OCI-LY3 (cell line): ENCODE measurements at regions not wholly inside any gene's neighbourhood (a gene's known extent, or its start where the extent isn't known, plus 50 kb on each side); places are given as distances from the start of the nearest gene placed in this dataset.
"Not testable (repeated sequence)": the region's sequence is repeated elsewhere in the genome, so short reads cannot be mapped to it uniquely, and the experiment has no call there.

Experiments
- H2AFZ ChIP-seq: fragments of 200-600, 300-600 bp; shearing (Covaris generic); 2 replicates; pipeline ENCODE4 v1.6.0; 2014; ENCODE audit warnings: antibody characterized with exemption, low read depth, low read length
- H3K27ac ChIP-seq: fragments of 200-600, 300-600 bp; sonication (generic); 2 replicates; pipeline ENCODE4 v1.5.1; 2014; ENCODE audit warnings: mild to moderate bottlenecking, low read length, moderate library complexity, mixed read lengths
- H3K27me3 ChIP-seq: fragments of 200-600, 300-600 bp; sonication (generic); 2 replicates; pipeline ENCODE4 v1.6.1; 2014; ENCODE audit warnings: low read depth, low read length, mixed read lengths
- H3K36me3 ChIP-seq: fragments of 200-600, 300-600 bp; sonication (generic); replicated peaks from 2 replicates; pipeline ENCODE3; 2014; ENCODE audit warnings: low read depth, low read length, mixed read lengths
- H3K4me1 ChIP-seq: fragments of 300-600, 200-600 bp; sonication (generic); 2 replicates; pipeline ENCODE4 v1.6.1; 2014; ENCODE audit warnings: low read length, mixed read lengths
- H3K4me2 ChIP-seq: fragments of 200-600, 300-600 bp; sonication (generic); 2 replicates; pipeline ENCODE4 v1.6.1; 2014; ENCODE audit warnings: low read length, mixed read lengths
- H3K4me3 ChIP-seq: fragments of 300-600, 200-600 bp; sonication (generic); 2 replicates; pipeline ENCODE4 v1.5.1; 2014; ENCODE audit warnings: antibody characterized with exemption, mild to moderate bottlenecking, low read length, moderate library complexity
- H3K79me2 ChIP-seq: fragments of 300-600, 200-600 bp; shearing (Covaris generic); 2 replicates; pipeline ENCODE4 v1.6.1; 2014; ENCODE audit warnings: mild to moderate bottlenecking, low read length, mixed read lengths
- H3K9ac ChIP-seq: fragments of 300-600, 200-600 bp; shearing (Covaris generic); 2 replicates; pipeline ENCODE4 v1.6.0; 2014; ENCODE audit warnings: mild to moderate bottlenecking, low read length, moderate library complexity
- H3K9me3 ChIP-seq: fragments of 200-600, 300-600 bp; shearing (Covaris generic); 2 replicates; pipeline ENCODE4 v1.6.1; 2014; ENCODE audit warnings: low read length, mixed read lengths; ENCODE audit not compliant: insufficient read depth
- H4K20me1 ChIP-seq: fragments of 200-600, 300-600 bp; sonication (generic); 2 replicates; pipeline ENCODE4 v1.6.1; 2016; ENCODE audit warnings: low read length, mixed read lengths; ENCODE audit not compliant: insufficient read depth
- EZH2phosphoT487 ChIP-seq: fragments of 200-600 bp; shearing (Covaris generic); IDR thresholded peaks from 2 replicates; pipeline ENCODE4 v1.6.1; 2018; ENCODE audit warnings: antibody characterized with exemption, mixed run types, low read depth
- TF ChIP-seq, protein P1 (sequence below): fragments of 200-600, 300-600 bp; sonication (generic); IDR thresholded peaks from 2 replicates; pipeline ENCODE4 v1.5.1; 2014; ENCODE audit warnings: antibody characterized with exemption, low read length, low read depth

DNA sequence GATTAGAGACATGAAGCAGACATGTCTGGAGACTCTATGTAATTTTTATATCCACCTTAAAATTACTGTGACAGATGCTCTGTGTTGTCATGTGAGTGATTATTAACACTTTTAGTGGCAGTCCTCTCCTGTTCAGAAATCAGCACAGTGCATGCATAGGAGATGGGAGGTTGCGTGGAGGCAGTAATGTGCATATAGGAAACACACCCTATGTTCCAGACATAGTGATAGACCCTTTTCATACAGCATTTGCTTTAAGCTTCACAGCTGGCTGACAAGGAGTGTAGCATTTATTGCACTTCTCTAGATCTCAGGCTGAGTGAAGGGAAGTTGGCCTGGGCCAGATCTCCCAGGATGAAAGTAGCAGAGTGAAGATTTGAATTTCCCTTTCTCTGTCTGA is 102.3 kb upstream of the SYN3 start:
- TF ChIP-seq EZH2phosphoT487, result no peak
- Histone ChIP-seq H3K9ac (no peak overlapping the region), H3K27me3 (peaks cover 27% of the 10 kb centered on the region), H3K4me2 (no peak overlapping the region), H3K79me2 (no peaks in the 10 kb centered on the region), H2AFZ (no peak overlapping the region), H3K9me3 (no peaks in the 10 kb centered on the region), H3K36me3 (no peaks in the 10 kb centered on the region), H3K4me3 (no peak overlapping the region), H3K4me1 (no peaks in the 10 kb centered on the region), H4K20me1 (no peaks in the 10 kb centered on the region), H3K27ac (no peak overlapping the region)

DNA sequence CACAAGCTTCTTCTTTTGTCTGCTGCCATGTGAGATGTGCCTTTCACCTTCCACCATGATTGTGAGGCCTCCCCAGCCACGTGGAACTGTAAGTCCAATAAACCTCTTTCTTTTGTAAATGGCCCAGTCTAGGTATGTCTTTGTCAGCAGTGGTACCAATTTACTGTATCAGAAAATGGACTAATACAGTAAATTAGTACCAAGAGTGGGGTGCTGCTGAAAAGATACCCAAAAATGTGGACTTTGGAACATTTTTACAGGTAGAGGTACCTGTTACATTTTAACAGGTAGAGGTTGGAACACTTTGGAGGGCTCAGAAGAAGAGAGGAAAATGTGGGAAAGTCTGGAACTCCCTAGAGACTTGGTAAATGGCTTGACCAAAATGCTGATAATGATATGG is 96.8 kb upstream of the SYN3 start:
- not testable (repeated sequence) for H3K27me3 ChIP-seq, H3K4me3 ChIP-seq, H3K9me3 ChIP-seq, H3K4me1 ChIP-seq, H3K36me3 ChIP-seq, H4K20me1 ChIP-seq, H3K79me2 ChIP-seq, H3K27ac ChIP-seq, H3K9ac ChIP-seq, H3K4me2 ChIP-seq, H2AFZ ChIP-seq

DNA sequence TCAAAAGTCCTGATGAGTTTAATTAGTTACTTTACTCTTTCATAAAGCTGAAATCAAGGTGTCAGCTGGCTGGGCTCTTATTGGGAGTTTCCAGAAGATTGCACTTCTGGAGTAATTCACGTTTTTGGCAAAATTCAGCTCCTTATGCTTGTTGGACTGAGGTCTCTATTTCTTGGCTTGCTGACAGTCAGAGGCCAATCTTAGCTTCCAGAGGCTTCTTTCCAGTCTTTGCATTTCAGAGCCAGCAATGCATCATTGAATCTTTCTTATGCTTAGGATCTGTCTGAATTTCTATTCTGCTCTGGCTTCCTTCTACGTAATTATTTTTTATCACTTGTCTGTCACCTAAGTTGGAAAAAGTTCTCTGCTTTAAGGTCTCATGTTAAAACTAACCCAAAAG is 91.4 kb upstream of the SYN3 start:
- Histone ChIP-seq H3K4me1 (no peaks in the 10 kb centered on the region), H3K36me3 (no peaks in the 10 kb centered on the region), H4K20me1 (no peaks in the 10 kb centered on the region), H3K4me2 (no peak overlapping the region), H3K27ac (no peak overlapping the region), H3K79me2 (no peaks in the 10 kb centered on the region), H3K9ac (no peak overlapping the region), H3K4me3 (no peak overlapping the region), H3K27me3 (no peaks in the 10 kb centered on the region), H2AFZ (no peak overlapping the region), H3K9me3 (no peaks in the 10 kb centered on the region)
- TF ChIP-seq, protein P1, sequence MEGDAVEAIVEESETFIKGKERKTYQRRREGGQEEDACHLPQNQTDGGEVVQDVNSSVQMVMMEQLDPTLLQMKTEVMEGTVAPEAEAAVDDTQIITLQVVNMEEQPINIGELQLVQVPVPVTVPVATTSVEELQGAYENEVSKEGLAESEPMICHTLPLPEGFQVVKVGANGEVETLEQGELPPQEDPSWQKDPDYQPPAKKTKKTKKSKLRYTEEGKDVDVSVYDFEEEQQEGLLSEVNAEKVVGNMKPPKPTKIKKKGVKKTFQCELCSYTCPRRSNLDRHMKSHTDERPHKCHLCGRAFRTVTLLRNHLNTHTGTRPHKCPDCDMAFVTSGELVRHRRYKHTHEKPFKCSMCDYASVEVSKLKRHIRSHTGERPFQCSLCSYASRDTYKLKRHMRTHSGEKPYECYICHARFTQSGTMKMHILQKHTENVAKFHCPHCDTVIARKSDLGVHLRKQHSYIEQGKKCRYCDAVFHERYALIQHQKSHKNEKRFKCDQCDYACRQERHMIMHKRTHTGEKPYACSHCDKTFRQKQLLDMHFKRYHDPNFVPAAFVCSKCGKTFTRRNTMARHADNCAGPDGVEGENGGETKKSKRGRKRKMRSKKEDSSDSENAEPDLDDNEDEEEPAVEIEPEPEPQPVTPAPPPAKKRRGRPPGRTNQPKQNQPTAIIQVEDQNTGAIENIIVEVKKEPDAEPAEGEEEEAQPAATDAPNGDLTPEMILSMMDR, result no peak
- TF ChIP-seq EZH2phosphoT487, result no peak

DNA sequence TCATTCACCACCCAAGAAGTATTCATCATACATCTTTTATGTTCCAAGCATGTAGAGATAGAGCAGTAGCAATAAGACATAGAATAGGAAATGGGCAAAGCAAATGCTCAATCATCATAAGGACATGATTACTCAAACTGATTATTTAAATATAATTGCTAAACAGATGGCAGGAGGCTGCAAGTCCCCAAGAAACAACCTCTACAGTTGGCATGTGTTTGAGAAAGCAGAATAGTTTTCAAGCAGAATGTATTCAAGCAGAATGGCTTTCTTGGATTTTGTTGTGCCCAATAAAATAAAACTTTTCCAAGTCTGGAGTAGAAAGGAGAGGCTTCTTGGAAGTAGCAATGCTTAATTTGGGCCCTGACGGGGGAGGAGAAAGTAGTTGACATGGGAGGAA is 86.5 kb upstream of the SYN3 start:
- Histone ChIP-seq H3K27ac (no peak overlapping the region), H3K79me2 (no peaks in the 10 kb centered on the region), H3K4me3 (no peak overlapping the region), H3K4me1 (no peaks in the 10 kb centered on the region), H4K20me1 (no peaks in the 10 kb centered on the region), H3K9ac (no peak overlapping the region), H3K36me3 (no peaks in the 10 kb centered on the region), H2AFZ (no peak overlapping the region), H3K9me3 (no peaks in the 10 kb centered on the region), H3K4me2 (no peak overlapping the region), H3K27me3 (peaks cover 4% of the 10 kb centered on the region; the same call in 1 of the 2 replicates)
- no peak for TF ChIP-seq EZH2phosphoT487

DNA sequence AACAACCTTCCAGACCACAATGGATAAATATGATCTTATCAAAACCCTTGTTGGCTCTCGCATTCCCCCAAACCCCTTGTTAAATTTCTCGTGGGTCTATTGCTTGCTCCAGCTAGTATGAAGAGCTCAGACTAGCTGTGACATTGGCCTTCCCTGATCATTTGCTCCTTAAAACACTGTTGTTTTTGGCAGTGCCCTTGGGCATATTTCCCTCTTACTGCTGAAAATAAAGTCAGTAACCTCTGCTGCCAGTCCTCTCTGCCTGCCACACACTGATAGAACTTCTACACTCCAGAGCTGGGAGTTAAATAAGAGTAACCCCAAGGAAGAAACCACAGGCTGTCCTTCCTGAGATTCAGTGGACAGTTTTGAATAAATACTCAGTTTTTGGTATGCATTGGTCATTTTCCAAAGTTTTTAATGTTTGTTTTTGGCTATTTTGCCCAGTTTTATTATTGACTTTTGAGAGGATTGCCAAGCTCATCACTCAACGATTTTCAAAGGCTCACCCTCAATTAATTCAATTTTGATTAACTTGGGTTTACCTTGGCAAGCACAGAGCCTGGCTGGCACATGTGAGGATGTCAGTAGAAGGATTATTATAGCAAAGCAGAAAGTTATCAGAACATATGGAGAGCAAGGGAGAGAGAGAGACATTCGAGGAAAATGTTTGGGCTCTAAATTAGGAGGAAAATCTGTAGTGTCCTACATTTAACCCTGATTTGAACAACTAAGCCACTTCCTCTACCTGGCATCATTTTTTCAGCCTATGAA is 84.3 kb upstream of the SYN3 start:
- H3K4me3 ChIP-seq, result no peak overlapping the region
- no peaks in the 10 kb centered on the region for H3K79me2 ChIP-seq
- H3K36me3 ChIP-seq, result no peaks in the 10 kb centered on the region
- H3K27ac ChIP-seq, result no peak overlapping the region
- no peaks in the 10 kb centered on the region for H3K4me1 ChIP-seq
- no peaks in the 10 kb centered on the region for H4K20me1 ChIP-seq
- no peak overlapping the region for H3K4me2 ChIP-seq
- no peaks in the 10 kb centered on the region for H3K9me3 ChIP-seq
- no peak for TF ChIP-seq EZH2phosphoT487
- TF ChIP-seq, protein P1, result no peak
- peaks cover 4% of the 10 kb centered on the region; the same call in 1 of the 2 replicates for H3K27me3 ChIP-seq
- no peak overlapping the region for H2AFZ ChIP-seq
- no peak overlapping the region for H3K9ac ChIP-seq
